ENCODE measurements at regions not wholly inside any gene's neighbourhood (a gene's known extent, or its start where the extent isn't known, plus 50 kb on each side); places are given as distances from the start of the nearest gene placed in this dataset.

DNA sequence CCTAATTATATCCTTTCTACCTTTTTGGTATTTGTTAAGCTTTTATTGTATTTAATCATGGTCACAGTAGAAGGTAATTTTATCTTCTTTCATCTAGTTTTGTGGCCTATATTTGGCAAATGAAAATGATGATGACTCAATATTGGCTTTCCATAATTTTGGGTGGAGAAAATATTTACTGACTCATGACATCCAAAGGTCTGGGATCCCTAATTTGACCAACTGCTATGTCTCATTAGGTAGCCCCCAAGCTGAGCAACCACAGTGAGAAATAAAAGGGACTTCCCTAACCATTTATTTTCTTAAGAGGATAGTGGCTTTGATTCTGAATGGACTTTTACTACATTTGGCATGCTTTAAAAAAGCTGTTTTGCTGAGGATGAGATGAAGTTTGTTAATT is 289.5 kb downstream of the RMST start:
- no peak for TF ChIP-seq ZFP36 (IDR thresholded peaks at IDR 0.05; ENCODE audit: low read depth, low read length, partially characterized antibody)
- TF ChIP-seq CREM (IDR thresholded peaks at IDR 0.05; ENCODE audit: low read depth): no peak

Measured in K562 (cell line).